GM06990 (cell line): ENCODE measurements at regions not wholly inside any gene's neighbourhood (a gene's known extent, or its start where the extent isn't known, plus 50 kb on each side); places are given as distances from the start of the nearest gene placed in this dataset.

ENCODE experiments used
- DNase-seq: peaks from one replicate; pipeline ENCODE4 v3.0.0-alpha.2; 2011; ENCODE audit not compliant: insufficient read length; ENCODE audit errors: extremely low read depth
- H3K27me3 ChIP-seq: replicated peaks from 2 replicates; pipeline ENCODE4 v1.6.0; 2011; ENCODE audit warnings: low read length; ENCODE audit not compliant: control insufficient read depth, insufficient read depth
- H3K36me3 ChIP-seq: 2 replicates; pipeline ENCODE4 v1.5.1; 2011; ENCODE audit warnings: low read length; ENCODE audit not compliant: control insufficient read depth, insufficient read depth
- H3K4me3 ChIP-seq: replicated peaks from 2 replicates; pipeline ENCODE4 v1.5.1; 2011; ENCODE audit warnings: low read depth, mild to moderate bottlenecking, control low read depth, low read length
- CTCF ChIP-seq: IDR thresholded peaks from 2 replicates; pipeline ENCODE4 v1.5.1; 2011; ENCODE audit warnings: low read length, control low read depth, mild to moderate bottlenecking, inconsistent platforms; ENCODE audit not compliant: insufficient read depth, poor library complexity, severe bottlenecking

DNA sequence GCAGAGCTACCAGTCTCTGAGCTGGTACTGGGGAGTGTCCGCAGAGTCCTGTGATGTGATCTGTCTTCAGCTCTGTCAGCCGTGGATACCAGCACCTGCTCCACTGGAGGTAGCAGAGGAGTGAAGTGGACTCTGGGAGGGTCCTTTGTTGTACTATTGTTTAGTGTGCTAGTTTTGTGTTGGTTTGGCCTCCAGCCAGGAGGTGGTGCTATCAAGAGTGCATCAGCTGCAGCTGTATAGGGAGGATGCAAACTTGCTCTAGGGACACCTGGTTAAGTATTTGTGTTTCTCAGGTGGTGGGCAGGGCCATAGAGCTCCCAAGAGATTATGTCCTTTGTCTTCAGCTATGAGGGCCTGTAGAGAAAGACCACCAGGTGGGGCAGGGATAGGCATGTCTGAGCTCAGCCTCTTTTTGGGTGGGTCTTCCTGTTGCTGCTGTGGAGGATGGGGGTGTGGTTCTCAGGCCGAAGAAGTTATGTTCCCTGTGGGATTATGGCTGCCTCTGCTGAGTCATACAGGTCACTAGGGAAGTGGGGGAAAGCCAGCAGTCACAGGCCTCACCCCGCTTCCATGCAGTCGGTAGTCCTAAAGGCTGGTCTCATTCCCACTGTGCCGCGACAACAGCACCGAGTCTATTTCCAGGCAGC, 443.2 kb upstream of the TBL1XR1 start:
- no peak for TF ChIP-seq CTCF
- H3K4me3 ChIP-seq = no peak overlapping the region
- H3K36me3 ChIP-seq = no peaks in the 10 kb centered on the region
- H3K27me3 ChIP-seq = no peaks in the 10 kb centered on the region
- no peak for DNase-seq

DNA sequence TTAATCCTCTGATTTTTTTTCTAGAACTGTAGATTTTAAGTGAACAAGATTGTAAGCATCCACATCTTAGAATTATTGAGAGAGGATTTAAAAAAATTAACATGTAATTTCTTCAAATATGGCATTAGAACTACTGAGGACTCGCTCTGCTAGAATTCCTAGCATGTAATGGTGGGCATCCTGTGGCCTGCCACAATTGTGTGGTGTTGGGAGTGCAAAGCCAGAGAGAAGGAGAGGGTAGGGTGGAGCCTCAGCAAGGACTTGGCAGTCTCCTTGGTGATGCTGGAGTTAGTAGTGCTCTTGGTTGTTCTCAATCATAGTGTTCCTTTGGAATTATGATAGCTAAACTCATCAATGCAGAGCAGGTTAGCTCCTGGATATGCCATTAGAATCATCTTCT, 443.9 kb upstream of the TBL1XR1 start:
- Histone ChIP-seq H3K4me3 (no peak overlapping the region), H3K36me3 (no peaks in the 10 kb centered on the region), H3K27me3 (no peaks in the 10 kb centered on the region)
- no peak for DNase-seq
- TF ChIP-seq CTCF = no peak

GRCh38 chr3:177642042-177642803, 444.9 kb upstream of the TBL1XR1 start:
- Histone ChIP-seq H3K4me3 (no peak overlapping the region), H3K27me3 (no peaks in the 10 kb centered on the region), H3K36me3 (no peaks in the 10 kb centered on the region)
- DNase-seq = no peak
- no peak for TF ChIP-seq CTCF

DNA sequence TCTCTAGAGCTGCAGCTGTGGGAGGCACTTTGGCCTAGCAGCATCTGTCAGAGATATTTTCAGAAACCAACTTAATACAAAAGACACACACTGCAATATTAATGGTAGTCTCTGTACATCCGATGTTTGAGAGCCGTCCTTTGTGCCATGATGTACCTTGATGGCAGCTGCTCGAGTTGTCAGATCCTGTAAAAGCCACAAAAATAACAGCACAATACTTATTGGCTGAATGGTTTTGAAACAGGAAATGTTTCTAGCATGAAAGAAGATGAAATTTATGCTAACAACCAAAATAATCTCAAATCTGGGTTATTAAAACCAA, 445.5 kb upstream of the TBL1XR1 start:
- TF ChIP-seq CTCF = no peak
- Histone ChIP-seq H3K4me3 (no peak overlapping the region), H3K27me3 (no peaks in the 10 kb centered on the region), H3K36me3 (no peaks in the 10 kb centered on the region)
- no peak for DNase-seq

GRCh38 chr3:177646749-177647148, 449.5 kb upstream of the TBL1XR1 start:
- no peak for TF ChIP-seq CTCF
- Histone ChIP-seq H3K4me3 (no peak overlapping the region), H3K27me3 (no peaks in the 10 kb centered on the region), H3K36me3 (no peaks in the 10 kb centered on the region)
- no peak for DNase-seq
